ENCODE measurements at regions not wholly inside any gene's neighbourhood (a gene's known extent, or its start where the extent isn't known, plus 50 kb on each side); places are given as distances from the start of the nearest gene placed in this dataset.

GRCh38 chr15:39191871-39192291, 389.0 kb upstream of the THBS1 start:
- ATAC-seq (ENCODE audit: low FRiP score in 2 of 2) (no peak), DNase-seq (no peak)
- H3K9me3 ChIP-seq: no peaks in the 10 kb centered on the region
- no peak overlapping the region for H3K4me3 ChIP-seq
- TF ChIP-seq POLR2A (IDR thresholded peaks at IDR 0.05): no peak
- TF ChIP-seq CTCF (IDR thresholded peaks at IDR 0.05): no peak
- no peak for TF ChIP-seq EP300 (IDR thresholded peaks at IDR 0.05)
- H3K27me3 ChIP-seq: no peaks in the 10 kb centered on the region
- H3K27ac ChIP-seq: no peak overlapping the region
- no peaks in the 10 kb centered on the region for H3K4me1 ChIP-seq
- no peaks in the 10 kb centered on the region for H3K36me3 ChIP-seq

- no peaks in the 10 kb centered on the region for H3K4me1 ChIP-seq
- no peaks in the 10 kb centered on the region for H3K9me3 ChIP-seq
- DNase-seq (no peak), ATAC-seq (ENCODE audit: low FRiP score in 2 of 2) (no peak)
- WGBS, 2 donors: 63 to 72% methylated on average over 3 of the region's 3 CpGs
- H3K27ac ChIP-seq: no peak overlapping the region
- no peaks in the 10 kb centered on the region for H3K36me3 ChIP-seq
- no peaks in the 10 kb centered on the region for H3K27me3 ChIP-seq
- no peak overlapping the region for H3K4me3 ChIP-seq
- no peak for TF ChIP-seq POLR2A (IDR thresholded peaks at IDR 0.05)
- TF ChIP-seq CTCF (IDR thresholded peaks at IDR 0.05): no peak
- no peak for TF ChIP-seq POLR2AphosphoS5 (IDR thresholded peaks at IDR 0.05)
- TF ChIP-seq EP300 (IDR thresholded peaks at IDR 0.05): no peak
Observed at GRCh38 chr15:39192351-39192750, 388.5 kb upstream of the THBS1 start.

- Histone ChIP-seq H3K4me1 (no peaks in the 10 kb centered on the region), H3K4me3 (no peak overlapping the region), H3K9me3 (no peaks in the 10 kb centered on the region), H3K27ac (no peak overlapping the region), H3K36me3 (no peaks in the 10 kb centered on the region), H3K27me3 (no peaks in the 10 kb centered on the region)
- no peak for DNase-seq
- TF ChIP-seq CTCF (IDR thresholded peaks at IDR 0.05) (no peak), EP300 (IDR thresholded peaks at IDR 0.05) (no peak), POLR2A (IDR thresholded peaks at IDR 0.05) (no peak), POLR2AphosphoS5 (IDR thresholded peaks at IDR 0.05) (no peak)
- WGBS, 2 donors: 80 to 83% methylated on average over 3 of the region's 3 CpGs
- ATAC-seq (ENCODE audit: low FRiP score in 2 of 2): no peak
Observed at GRCh38 chr15:39192979-39193560, 387.8 kb upstream of the THBS1 start.

- Histone ChIP-seq H3K27ac (no peak overlapping the region), H3K4me1 (no peaks in the 10 kb centered on the region), H3K36me3 (no peaks in the 10 kb centered on the region), H3K4me3 (no peak overlapping the region), H3K27me3 (no peaks in the 10 kb centered on the region), H3K9me3 (no peaks in the 10 kb centered on the region)
- 72 to 80% methylated on average over 2 of the region's 2 CpGs for WGBS, 2 donors
- DNase-seq: no peak
- ATAC-seq (ENCODE audit: low FRiP score in 2 of 2): no peak
- TF ChIP-seq CTCF (IDR thresholded peaks at IDR 0.05): no peak
- no peak for TF ChIP-seq POLR2AphosphoS5 (IDR thresholded peaks at IDR 0.05)
- TF ChIP-seq POLR2A (IDR thresholded peaks at IDR 0.05): no peak
- TF ChIP-seq EP300 (IDR thresholded peaks at IDR 0.05): no peak
Observed at GRCh38 chr15:39193611-39194010, 387.3 kb upstream of the THBS1 start.

- ATAC-seq (ENCODE audit: low FRiP score in 2 of 2) (no peak), DNase-seq (no peak)
- Histone ChIP-seq H3K4me1 (no peaks in the 10 kb centered on the region), H3K36me3 (no peaks in the 10 kb centered on the region), H3K27ac (no peak overlapping the region), H3K27me3 (no peaks in the 10 kb centered on the region), H3K4me3 (no peak overlapping the region), H3K9me3 (no peaks in the 10 kb centered on the region)
- 67 to 79% methylated on average over 2 of the region's 2 CpGs for WGBS, 2 donors
- TF ChIP-seq CTCF (IDR thresholded peaks at IDR 0.05): no peak
- no peak for TF ChIP-seq POLR2AphosphoS5 (IDR thresholded peaks at IDR 0.05)
- no peak for TF ChIP-seq POLR2A (IDR thresholded peaks at IDR 0.05)
- no peak for TF ChIP-seq EP300 (IDR thresholded peaks at IDR 0.05)
Observed at GRCh38 chr15:39194106-39194830, 386.6 kb upstream of the THBS1 start.
